ENCODE measurements at regions not wholly inside any gene's neighbourhood (a gene's known extent, or its start where the extent isn't known, plus 50 kb on each side); places are given as distances from the start of the nearest gene placed in this dataset.
A peak's percentile ranks its signal among the peaks of the same experiment; 100 is the strongest.

DNA sequence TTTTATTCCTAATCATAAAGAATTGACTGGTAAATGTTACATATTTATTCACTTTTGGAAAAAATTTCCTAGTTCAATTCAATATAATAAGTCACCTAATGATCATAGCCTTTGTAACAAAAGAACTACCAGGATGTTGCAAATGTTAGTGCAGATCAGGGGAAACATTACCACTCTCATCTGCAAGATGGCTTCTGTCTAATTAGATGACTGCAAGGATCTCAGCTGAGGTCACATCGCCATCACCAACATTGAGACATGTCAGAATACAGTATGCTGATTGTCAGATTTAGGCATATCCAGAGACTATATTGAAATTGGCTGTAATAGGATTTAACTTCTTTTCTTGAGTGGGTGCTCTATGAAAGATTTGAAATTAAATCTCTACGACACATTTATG is 431.4 kb upstream of the AGTR1 start:
- no peak for DNase-seq (ENCODE audit: low spot score)

DNA sequence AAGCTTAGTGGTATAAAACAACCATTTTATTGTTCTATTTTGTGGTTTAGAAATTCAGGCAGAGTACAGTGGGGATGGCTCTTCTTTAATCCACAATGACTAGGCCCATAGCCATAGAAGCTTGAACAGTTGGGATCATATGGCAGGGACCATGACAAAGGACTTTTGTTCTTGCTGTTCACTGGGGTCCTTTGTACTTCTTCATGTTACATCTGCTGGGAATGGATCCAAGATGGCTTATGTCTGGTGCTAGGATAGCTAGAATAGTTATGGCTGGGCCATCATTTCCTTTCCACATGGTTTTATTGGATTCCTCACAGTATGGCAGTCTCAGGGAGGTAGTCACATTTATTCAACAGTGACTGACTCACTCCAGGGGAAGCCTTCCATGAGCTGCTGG is 427.9 kb upstream of the AGTR1 start:
- DNase-seq (ENCODE audit: low spot score) = no peak

DNA sequence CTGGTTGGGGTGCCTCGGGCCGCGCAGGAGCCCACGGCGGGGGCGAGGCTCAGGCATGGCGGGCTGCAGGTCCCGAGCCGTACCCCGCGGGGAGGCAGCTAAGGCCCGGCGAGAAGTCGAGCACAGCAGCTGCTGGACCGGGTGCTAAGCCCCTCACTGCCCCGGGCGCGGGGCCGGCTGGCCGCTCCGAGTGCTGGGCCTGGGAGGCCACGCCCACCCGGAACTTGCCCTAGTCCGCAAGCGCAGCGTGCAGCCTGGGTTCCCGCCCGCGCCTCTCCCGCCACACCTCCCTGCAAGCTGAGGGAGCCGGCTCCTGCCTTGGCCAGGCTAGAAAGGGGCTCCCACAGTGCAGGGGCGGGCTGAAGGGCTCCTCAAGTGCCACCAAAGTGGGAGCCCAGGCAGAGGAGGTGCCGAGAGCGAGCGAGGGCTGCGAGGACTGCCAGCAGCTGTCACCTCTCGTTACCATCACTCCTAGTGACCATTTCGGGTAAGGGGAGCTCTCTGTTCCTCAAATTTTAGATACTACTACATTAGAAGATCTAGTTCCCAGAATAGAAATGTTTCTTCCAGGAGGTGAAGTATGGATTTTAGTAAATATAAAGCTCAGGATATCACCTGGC is 417.0 kb upstream of the AGTR1 start:
- DNase-seq (ENCODE audit: low spot score) = no peak

DNA sequence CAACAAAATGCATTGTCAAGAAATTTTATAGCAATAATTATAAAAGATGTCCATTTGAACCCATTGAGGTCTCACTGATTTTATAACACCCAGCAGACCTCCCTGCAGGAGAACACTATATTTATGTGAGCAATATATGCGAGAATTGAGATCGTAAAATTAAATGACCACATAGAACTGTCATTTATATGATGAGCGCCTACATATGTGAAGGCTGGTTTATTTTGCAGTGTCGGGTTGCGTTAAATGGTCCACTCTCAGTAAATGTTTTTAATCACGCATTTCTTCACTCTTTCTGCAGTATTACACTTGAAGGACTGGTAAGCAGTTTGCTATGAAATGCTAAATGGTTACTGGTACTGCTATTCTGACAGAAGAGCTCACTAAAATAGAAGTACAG is 408.5 kb upstream of the AGTR1 start:
- DNase-seq (ENCODE audit: low spot score) = no peak

DNA sequence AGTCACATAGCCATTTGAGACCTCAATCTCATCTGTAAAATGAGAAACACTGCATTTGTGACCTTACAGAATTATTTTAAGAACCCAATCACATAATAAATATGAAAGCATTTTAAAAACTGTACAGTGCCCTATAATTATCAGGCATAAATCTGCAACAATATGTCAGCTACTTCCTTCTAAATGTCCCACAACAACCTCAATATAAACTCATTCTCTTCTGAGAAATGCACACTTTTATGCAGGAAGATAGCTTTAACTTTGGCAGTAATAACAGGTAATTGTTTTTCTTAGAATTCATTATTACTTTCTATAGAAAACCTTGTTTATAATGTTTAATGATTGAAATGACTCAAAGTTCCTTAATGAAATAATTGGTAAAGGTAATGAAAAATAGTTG is 400.7 kb upstream of the AGTR1 start:
- DNase-seq (ENCODE audit: low spot score) = no peak

DNA sequence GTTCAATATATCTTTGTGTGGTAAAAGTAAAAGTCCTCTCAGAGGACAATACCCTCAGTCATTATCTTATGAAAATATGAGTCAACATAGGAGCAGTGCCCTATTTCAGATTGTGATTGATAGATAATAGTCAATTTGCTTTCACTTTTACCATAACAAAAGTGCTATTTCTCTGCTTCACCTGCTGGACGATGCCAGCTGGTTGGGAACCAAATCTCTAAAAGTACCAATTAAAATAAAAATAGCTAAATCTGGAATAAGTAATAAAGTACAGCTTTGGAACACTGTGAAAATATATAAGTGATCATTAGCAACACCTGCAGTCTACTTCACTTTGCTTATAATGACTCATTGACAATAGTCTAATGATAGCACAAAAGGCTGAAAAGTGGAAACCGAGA is 390.3 kb upstream of the AGTR1 start:
- no peak for DNase-seq (ENCODE audit: low spot score)

DNA sequence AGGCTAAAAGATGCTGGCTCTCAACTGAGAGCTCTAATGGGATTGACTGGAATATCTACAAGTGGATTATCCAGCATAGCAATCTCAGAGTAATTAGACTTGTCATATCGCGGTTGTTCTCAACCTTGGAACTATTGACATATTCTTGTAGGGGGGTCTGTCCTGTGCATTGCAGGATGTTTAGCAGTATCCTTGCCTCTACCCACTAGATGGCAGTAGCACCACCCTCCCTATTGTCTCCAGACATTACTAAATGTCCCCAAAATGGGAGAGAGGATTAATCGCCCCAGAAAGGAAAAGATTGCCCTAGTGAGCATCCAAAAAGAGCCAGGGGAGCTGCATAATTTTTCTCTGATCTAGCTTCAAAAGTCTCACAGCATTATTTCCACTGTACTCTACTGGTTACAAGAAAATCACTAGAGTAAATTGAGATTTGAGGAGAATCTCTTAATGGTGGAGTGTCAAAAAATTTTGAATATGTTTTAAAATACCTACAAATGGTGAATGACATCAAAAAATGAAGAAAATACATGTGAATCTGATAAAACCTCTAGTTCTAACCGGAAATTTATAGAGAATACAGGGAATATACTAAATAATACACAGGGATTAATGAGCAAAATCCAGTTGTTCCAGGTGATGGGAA is 388.2 kb upstream of the AGTR1 start:
- peak; percentile 77 for DNase-seq (ENCODE audit: low spot score)

DNA sequence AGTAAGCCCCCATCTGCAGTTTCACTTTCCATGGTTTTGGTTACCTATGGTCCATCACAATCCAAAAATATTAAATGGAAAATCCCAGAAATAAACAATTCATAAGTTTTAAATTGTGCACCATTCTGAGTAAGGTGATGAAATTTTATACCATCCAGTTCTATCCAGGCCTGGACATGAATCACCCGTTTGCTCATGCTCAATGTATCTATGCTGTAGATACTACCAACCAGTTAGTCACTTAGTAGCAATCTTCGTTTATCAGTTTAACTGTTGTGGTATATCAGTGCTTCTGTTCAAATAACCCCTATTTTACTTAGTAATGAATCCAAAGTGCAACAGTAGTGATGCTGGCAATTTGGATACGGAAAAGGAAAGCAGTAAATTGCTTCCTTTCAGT is 381.9 kb upstream of the AGTR1 start:
- DNase-seq (ENCODE audit: low spot score) = no peak

DNA sequence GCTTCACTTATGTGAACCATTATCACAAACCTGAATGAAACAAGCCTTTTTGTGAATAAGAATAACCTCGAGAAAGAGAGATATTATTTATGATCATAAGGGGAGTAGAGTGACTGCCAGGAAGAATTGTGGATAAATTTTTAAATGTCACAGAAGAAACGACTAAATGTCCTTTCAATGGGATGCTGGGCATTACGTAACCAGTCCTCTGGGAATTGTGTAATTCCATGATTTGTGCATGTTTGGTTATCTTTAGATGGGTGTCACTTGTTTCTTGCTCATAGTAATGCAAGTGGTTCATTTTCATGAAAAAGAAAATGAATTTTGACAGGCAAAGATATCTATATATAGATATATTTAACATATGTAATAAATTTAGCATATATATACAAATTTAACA is 379.5 kb upstream of the AGTR1 start:
- DNase-seq (ENCODE audit: low spot score) = no peak

DNA sequence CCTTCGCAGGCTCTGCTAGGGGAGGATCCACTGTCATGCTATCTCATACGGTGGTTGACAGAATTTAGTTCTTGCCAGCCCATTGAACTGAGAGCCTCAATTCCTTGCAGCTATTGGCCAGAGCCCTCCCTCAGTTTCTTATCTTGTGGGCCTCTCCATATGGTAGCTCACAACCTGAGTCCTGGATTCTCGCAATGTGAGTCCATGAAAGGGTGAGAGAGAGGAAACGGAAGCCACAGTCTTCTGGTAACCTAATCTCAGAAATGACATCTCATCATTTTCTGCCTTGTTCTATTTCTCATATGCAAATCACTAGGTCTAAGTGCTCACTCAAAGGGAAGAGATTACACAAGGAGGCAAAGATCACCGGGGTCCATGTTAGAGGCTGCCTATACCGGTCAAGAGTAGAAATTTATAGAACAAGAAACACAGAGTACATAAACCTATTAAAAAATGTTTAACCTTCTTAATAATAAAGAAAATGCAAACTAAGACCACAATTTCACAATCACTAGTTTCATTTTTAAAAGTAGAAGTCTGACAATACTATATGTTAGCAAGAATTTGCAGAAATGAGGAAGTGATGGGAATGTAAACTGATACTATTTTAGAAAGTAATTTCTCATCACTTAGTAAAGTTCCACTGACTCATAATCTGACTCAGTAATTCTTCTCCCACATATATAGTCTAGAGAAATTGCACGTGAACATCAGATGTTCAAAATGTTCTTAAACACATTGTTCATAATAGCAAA is 378.4 kb upstream of the AGTR1 start:
- DNase-seq (ENCODE audit: low spot score) = no peak

DNA sequence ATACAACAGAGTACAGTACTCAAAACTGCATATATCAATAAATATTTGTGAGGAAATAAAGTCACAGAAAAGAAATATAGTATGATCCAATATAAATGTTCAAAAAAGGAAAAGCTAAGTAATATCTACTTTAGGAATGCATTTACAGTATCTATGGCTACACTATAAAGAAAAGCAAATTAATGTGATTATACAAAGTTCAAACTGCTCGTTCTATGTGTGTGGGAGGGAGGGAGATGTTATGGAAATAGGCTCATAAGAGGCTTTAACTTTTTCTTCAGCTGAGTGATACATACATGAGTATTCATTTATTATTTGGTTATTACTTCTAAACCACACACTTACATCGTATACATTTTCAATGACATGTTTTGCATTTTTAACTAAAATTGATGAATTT is 377.7 kb upstream of the AGTR1 start:
- no peak for DNase-seq (ENCODE audit: low spot score)

DNA sequence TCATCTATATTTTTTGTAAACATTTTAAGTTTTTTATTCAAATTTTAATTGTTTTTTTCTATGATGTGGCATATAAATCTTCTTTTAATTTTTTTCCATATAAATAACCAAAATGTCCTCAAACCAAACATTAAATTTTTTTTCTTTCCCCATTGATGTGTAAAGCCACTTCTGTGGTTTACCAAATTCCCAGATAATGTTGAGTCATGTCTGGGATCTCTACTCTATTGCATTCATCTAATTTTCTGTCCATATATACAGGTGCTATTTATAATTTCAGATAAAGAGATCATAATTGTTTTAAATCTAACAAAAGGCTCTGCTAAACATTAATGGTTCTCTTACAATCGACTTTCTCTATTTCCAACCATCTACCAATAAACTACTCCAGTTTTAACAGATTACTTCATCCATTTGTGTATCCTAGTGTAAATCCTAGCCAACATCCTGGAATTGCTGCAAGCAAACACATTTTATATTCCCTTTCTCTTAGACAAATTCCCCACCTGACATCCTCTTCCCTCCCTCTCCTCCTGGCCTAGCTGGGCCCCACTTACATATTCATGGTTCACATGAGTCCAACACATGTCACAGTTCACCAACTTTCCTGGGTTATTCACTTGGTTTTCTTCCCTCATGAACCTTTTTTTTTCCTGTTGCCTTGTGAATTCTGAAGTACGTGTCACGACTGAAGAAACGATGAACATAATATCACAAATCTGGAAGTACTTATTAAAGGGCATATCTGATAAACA is 368.0 kb upstream of the AGTR1 start:
- DNase-seq (ENCODE audit: low spot score) = no peak

DNA sequence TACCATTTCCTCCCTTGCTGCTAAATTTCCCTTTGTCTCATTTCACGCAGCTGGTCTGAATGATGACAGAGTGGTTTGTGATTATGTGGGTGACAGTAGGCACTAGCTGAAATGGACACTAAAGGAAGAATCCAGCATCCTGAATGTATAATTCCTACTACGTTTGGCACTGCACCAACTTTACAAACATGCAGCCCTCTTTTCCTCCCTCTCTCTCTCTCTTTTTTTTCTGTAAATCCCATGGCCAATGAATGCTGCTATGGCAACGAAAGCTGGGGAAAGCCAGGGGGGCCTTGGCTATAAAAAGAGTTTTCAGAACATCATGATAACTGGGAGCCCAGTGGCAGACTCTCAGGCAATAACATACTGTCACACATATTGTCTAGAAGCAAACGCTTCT is 367.2 kb upstream of the AGTR1 start:
- no peak for DNase-seq (ENCODE audit: low spot score)

DNA sequence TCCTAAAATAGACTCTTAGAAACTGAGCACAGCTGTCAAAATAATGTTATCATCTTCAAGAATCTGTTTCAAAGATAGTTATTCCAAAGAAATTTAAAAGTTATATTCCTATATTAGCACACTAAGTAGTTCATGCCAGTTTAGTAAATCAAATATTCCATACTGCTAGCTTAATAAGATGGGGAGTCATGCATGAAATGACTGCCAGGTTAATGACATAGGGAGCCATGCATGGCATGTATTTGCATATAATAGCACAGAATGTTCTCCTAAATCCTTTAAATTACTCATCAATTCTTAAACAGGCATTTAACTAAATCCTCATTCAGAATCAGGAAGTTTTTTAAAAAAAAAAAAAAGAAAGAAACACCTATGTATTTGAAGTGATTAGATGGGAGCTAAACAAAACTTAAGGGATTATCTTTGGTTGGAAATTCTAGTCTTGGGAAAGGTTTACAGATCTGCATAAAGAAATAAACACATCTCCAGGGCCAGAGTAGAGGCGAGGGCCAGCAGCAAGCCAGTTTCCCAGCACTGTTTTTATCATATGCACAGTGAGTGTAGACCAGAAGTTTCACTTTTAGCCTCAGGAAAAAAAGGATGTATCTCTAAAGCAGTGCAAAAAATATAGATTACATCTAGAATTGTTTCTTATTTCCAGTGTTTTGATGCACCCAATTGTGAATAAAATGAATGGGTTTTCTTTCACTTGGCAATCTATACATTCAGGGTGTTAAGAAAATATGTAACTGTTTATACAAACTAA is 366.4 kb upstream of the AGTR1 start:
- DNase-seq (ENCODE audit: low spot score) = no peak

DNA sequence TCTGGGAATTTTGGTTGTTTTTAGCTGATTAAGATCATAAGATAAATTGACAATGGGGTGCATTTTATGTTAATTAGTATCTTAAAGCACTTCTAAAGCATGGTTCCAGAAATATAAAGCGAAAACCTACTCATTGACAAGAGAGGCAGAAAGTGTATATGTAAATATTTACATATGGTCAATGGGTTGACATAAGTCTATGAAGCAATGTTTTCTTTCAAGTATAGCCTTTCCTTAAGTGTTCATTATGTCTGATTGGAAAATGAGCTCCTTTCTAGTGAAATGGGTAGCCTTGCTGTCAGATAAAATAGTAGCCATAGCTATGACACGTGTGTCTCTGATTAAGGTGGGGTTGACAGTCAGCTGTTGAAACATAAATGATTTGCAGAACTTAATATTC is 365.2 kb upstream of the AGTR1 start:
- no peak for DNase-seq (ENCODE audit: low spot score)

DNA sequence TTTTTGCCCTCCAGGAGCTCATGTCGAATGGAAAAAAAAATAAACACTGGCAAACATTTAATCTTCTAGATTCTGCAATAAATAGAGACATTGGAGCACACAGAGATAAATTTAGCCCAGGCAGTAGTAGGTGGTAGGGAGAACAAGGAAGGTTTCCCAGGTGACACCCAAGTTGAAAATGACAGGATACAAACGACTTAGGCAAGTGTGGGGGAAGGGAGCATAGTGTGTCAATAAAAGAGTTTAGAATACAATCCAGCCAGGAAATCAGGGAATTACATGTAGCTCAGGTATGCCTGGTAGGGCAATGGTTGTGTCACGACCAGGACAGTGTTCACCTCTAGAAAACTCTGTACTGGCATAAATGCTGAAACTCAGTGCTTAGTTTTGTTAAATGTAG is 364.6 kb upstream of the AGTR1 start:
- DNase-seq (ENCODE audit: low spot score) = peak; percentile 59

DNA sequence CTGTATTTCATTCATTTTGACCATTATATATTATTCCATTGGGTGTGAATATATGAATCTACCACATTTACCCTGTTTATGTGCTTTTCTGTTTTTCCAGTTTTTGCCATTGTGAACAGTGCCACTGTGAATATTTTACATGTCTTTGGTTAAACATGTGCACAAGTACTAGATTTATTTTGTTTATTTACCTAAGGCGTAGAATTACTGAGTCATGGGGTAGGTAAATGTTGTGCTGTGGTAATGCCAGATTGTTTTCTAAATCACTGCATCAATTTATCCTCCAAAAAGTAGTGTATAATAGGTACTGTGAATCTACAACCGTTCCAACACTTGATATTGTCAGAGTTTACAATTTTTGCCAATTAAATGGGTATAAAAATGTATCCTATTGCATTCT is 362.1 kb upstream of the AGTR1 start:
- peak; percentile 24 for DNase-seq (ENCODE audit: low spot score)

DNA sequence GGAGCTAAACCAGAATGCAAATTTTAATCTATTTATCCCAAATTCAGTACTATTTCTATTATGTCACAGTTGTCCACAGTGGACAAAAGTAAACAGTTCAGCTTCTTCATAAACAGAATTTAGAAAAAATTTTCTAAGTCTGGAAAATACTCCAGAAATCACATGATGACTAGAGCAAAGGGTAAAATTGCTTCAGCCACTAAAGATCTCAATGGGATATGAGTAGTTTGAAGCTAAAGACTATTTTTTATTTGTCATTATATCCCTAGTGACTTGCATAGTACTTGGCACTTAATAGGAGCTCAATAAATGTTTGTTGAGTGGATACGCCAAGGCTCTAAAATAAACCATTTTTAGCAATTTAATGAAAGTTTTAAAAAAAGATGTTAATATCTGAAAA is 354.3 kb upstream of the AGTR1 start:
- no peak for DNase-seq (ENCODE audit: low spot score)

DNA sequence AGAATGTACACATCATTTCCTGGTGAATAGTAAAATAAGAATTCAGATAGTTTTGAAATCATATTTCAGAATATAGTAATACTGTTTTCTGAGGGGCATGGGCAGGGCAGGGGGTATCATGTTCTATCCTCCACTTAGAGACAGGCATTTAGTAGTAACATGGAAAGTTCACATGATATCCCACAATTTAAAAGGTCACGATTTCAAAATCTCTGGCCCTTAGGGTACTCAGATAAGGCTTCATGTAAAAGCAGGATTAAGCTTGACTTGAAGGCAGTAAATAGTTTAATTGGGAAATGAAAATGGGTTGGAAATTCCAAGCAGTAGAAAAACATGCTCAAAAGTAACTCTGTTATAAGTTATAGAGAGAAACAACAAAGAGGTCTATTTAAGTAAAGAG is 353.2 kb upstream of the AGTR1 start:
- DNase-seq (ENCODE audit: low spot score) = no peak

DNA sequence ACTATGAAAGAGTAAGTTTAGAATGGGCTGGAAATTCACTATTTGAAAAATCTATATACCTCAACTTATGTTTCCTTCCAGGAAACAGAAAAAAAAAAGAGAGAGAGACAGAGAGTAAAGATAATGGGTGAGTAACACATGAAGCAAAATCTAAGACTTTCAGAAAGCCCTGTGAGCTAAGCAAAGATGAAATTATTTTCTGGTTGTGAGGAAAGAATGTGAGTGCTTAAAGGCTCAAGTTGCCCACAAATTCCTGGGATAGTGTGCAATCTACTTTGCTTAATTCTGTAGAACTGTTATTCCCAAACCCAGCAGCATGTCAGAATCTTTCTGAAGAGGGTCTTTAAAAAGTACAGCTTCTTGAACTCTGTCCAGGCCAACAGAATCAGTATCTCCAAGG is 337.7 kb upstream of the AGTR1 start:
- DNase-seq (ENCODE audit: low spot score) = no peak

DNA sequence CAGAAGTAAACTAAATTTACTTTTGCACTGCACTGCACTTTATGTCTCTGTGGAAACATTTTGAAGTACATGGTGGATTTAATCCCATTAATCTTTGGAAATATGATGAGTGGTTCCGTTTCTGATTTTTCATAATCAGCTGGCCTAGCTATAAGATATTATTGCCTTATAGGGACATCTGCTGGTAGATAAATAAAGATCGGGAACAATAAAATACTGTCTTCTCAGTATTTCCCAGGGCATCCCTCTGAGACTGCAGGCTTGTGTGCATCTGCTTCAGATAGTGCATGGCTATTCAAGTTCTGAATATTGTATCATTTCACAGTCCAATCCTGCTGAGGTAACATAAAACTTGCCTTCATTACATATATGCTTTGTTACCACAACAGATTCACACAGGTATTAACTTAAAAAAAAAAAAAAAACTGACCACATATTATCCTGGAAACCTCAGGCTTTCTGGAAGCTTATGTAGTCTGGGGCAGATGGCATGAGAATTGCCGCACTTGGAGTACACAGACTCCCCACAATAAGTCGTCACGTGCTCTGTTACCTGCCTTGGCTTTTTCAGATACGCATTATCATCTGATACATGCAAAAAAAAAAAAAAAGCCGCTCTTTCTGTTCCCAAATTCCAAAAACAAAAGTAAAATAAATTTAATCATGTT is 330.8 kb upstream of the AGTR1 start:
- peak; percentile 49 for DNase-seq (ENCODE audit: low spot score)
